ENCODE measurements at regions not wholly inside any gene's neighbourhood (a gene's known extent, or its start where the extent isn't known, plus 50 kb on each side); places are given as distances from the start of the nearest gene placed in this dataset.

GRCh38 chr5:22968386-22968785 lies 115.2 kb upstream of the CDH12 start:
- Histone ChIP-seq H3K27ac (ENCODE audit: insufficient read length, low read depth, low read length) (no peak overlapping the region), H3K79me2 (ENCODE audit: insufficient read depth, low read length) (no peaks in the 10 kb centered on the region), H3K23ac (ENCODE audit: insufficient read length, low read depth, low read length) (no peak overlapping the region), H2BK5ac (ENCODE audit: insufficient read length, low read length) (no peak overlapping the region), H4K20me1 (ENCODE audit: control insufficient read depth, insufficient read depth, insufficient read length) (no peaks in the 10 kb centered on the region), H3K4ac (ENCODE audit: low read depth, low read length) (no peak overlapping the region), H2AFZ (ENCODE audit: low read length) (no peak overlapping the region), H3K9me3 (ENCODE audit: control insufficient read depth, low read depth, low read length) (no peaks in the 10 kb centered on the region), H3K9ac (ENCODE audit: extremely low read depth, insufficient read length, low read length) (no peak overlapping the region), H4K91ac (ENCODE audit: insufficient read length, low read depth, low read length) (no peak overlapping the region), H3K27me3 (ENCODE audit: insufficient read depth, low read length) (no peaks in the 10 kb centered on the region), H3K79me1 (ENCODE audit: insufficient read depth, low read depth, low read length, poor library complexity, severe bottlenecking) (no peaks in the 10 kb centered on the region), H2BK120ac (ENCODE audit: low read depth, low read length, poor library complexity, severe bottlenecking) (no peak overlapping the region), H3K4me2 (ENCODE audit: insufficient read depth, insufficient read length, low read length) (no peak overlapping the region), H3T11ph (ENCODE audit: low read length) (no peak overlapping the region), H2BK12ac (ENCODE audit: insufficient read length, low read depth, low read length) (no peak overlapping the region), H3K4me1 (ENCODE audit: insufficient read depth, low read length) (no peaks in the 10 kb centered on the region), H3K23me2 (ENCODE audit: insufficient read length, low read depth, low read length, poor library complexity, severe bottlenecking) (no peaks in the 10 kb centered on the region), H3K56ac (ENCODE audit: insufficient read length, low read depth, low read length) (no peak overlapping the region), H3K14ac (ENCODE audit: insufficient read depth, low read length) (no peak overlapping the region), H4K5ac (ENCODE audit: insufficient read length, low read depth, low read length) (no peak overlapping the region), H3K18ac (ENCODE audit: insufficient read length, low read depth, low read length) (no peak overlapping the region), H2BK15ac (ENCODE audit: low read depth, low read length) (no peak overlapping the region), H2BK20ac (ENCODE audit: low read depth, low read length, poor library complexity, severe bottlenecking) (no peak overlapping the region), H4K8ac (replicated peaks; ENCODE audit: insufficient read length, low read depth, low read length) (no peak overlapping the region), H2AK5ac (ENCODE audit: insufficient read length, low read length) (no peak overlapping the region)
- H3K4me1 Mint-ChIP-seq, result no peaks in the 10 kb centered on the region
- no peak for DNase-seq
- no CpG with 5 or more reads among the region's 2 CpGs for WGBS (ENCODE audit: extremely low coverage, insufficient read length, low lambda C conversion rate)
- H3K4me3 Mint-ChIP-seq, result no peak overlapping the region
- H3K9me3 Mint-ChIP-seq, result peaks cover 19 to 20% of the 10 kb centered on the region in 2 experiments
- no peak for TF ChIP-seq CTCF (conservative IDR thresholded peaks at IDR 0.05)
- H3K27me3 Mint-ChIP-seq (ENCODE audit: low read depth), result no peaks in the 10 kb centered on the region
- H3K36me3 Mint-ChIP-seq (ENCODE audit: insufficient read depth in 1 of 3, low read depth in 3 of 3), result peaks cover 3 to 21% (median 5%) of the 10 kb centered on the region in 3 experiments; a peak in 5 of 7 replicates
- H3K27ac Mint-ChIP-seq, result no peak overlapping the region

Data from H9 (cell line).